GM23338 (cell line): ENCODE measurements at regions not wholly inside any gene's neighbourhood (a gene's known extent, or its start where the extent isn't known, plus 50 kb on each side); places are given as distances from the start of the nearest gene placed in this dataset.

Source experiments
- ATAC-seq: fragments of 200-7000 bp; cut with Tn5 transposase; 3 replicates; pipeline ENCODE4 v1.9.1; 2020
- DNase-seq: peaks from one replicate; pipeline ENCODE4 v3.0.0-alpha.2; 2015; ENCODE audit warnings: low spot score
- H2AFZ ChIP-seq: fragments of 200-600 bp; sonication (generic); 2 replicates; pipeline ENCODE4 v1.8.0; 2016; ENCODE audit warnings: antibody characterized with exemption, mild to moderate bottlenecking, moderate library complexity
- H3F3A ChIP-seq: fragments of 200-600 bp; sonication (generic); replicated peaks from 2 replicates; pipeline ENCODE4 v1.8.0; 2017; ENCODE audit warnings: antibody characterized with exemption, mixed run types, low read depth
- H3K27ac ChIP-seq: fragments of 200-600 bp; sonication (generic); 2 replicates; pipeline ENCODE4 v1.6.1; 2016; ENCODE audit warnings: low read depth
- H3K27me3 ChIP-seq: fragments of 200-600 bp; sonication (generic); 2 replicates; pipeline ENCODE4 v1.8.0; 2016; ENCODE audit warnings: mild to moderate bottlenecking, mixed run types, moderate library complexity; ENCODE audit not compliant: insufficient read depth
- H3K36me3 ChIP-seq: fragments of 200-600 bp; sonication (generic); 2 replicates; pipeline ENCODE4 v1.8.0; 2016; ENCODE audit warnings: mild to moderate bottlenecking; ENCODE audit not compliant: insufficient read depth
- H3K4me1 ChIP-seq: fragments of 200-600 bp; sonication (generic); 2 replicates; pipeline ENCODE4 v1.8.0; 2016; ENCODE audit warnings: mild to moderate bottlenecking, moderate library complexity; ENCODE audit not compliant: insufficient read depth
- H3K4me2 ChIP-seq: fragments of 200-600 bp; sonication (generic); 2 replicates; pipeline ENCODE4 v1.7.1; 2017; ENCODE audit warnings: mixed run types
- H3K4me3 ChIP-seq: fragments of 200-600 bp; sonication (generic); 2 replicates; pipeline ENCODE4 v1.6.1; 2016; ENCODE audit warnings: mixed run types
- H3K79me2 ChIP-seq: fragments of 200-600 bp; sonication (generic); replicated peaks from 2 replicates; pipeline ENCODE4 v1.8.0; 2017; ENCODE audit warnings: mild to moderate bottlenecking; ENCODE audit not compliant: insufficient read depth
- H3K9me2 ChIP-seq: fragments of 200-600 bp; sonication (generic); 2 replicates; pipeline ENCODE4 v1.8.0; 2017; ENCODE audit not compliant: insufficient read depth
- H4K20me1 ChIP-seq: fragments of 200-600 bp; sonication (generic); replicated peaks from 2 replicates; pipeline ENCODE4 v1.8.0; 2017; ENCODE audit warnings: mild to moderate bottlenecking; ENCODE audit not compliant: insufficient read depth
- H3K27ac Mint-ChIP-seq: 2 replicates; pipeline ENCODE4 v1.8.0; 2020; ENCODE audit warnings: inconsistent platforms, mild to moderate bottlenecking, moderate library complexity, mixed read lengths
- H3K27me3 Mint-ChIP-seq: 3 replicates; pipeline ENCODE4 v1.8.0; 2022; ENCODE audit warnings: low read depth, mild to moderate bottlenecking, moderate library complexity, mixed read lengths, inconsistent platforms; ENCODE audit not compliant: insufficient read depth, poor library complexity
- H3K36me3 Mint-ChIP-seq: 3 replicates; pipeline ENCODE4 v1.8.0; 2021; ENCODE audit warnings: low read depth, mild to moderate bottlenecking, inconsistent platforms, moderate library complexity, mixed read lengths
- H3K4me1 Mint-ChIP-seq: 3 replicates; pipeline ENCODE4 v1.8.0; 2020; ENCODE audit warnings: mild to moderate bottlenecking, inconsistent platforms, mixed read lengths
- H3K4me3 Mint-ChIP-seq: 3 replicates; pipeline ENCODE4 v1.8.0; 2021; ENCODE audit warnings: moderate library complexity, mild to moderate bottlenecking, inconsistent platforms, mixed read lengths
- H3K9me3 Mint-ChIP-seq: 3 replicates; pipeline ENCODE4 v1.8.0; 2020; ENCODE audit warnings: moderate library complexity, mild to moderate bottlenecking, inconsistent platforms, mixed read lengths
- EZH2 ChIP-seq: fragments of 200-600 bp; sonication (generic); IDR thresholded peaks from one replicate; pipeline ENCODE4 v1.8.0; 2017; ENCODE audit warnings: antibody characterized with exemption, mild to moderate bottlenecking, low read depth; ENCODE audit not compliant: unreplicated experiment
- EZH2phosphoT487 ChIP-seq: fragments of 200-600 bp; sonication (generic); IDR thresholded peaks from one replicate; pipeline ENCODE4 v1.8.1; 2018; ENCODE audit warnings: antibody characterized with exemption; ENCODE audit not compliant: unreplicated experiment
- JUNB ChIP-seq: IDR thresholded peaks from one replicate; pipeline ENCODE4 v1.6.1; 2016; ENCODE audit warnings: antibody characterized with exemption; ENCODE audit not compliant: unreplicated experiment
- NANOG ChIP-seq: IDR thresholded peaks from 2 replicates; pipeline ENCODE4 v1.6.1; 2016; ENCODE audit warnings: antibody characterized with exemption, borderline replicate concordance
- POLR2AphosphoS5 ChIP-seq: IDR thresholded peaks from 2 replicates; pipeline ENCODE4 v1.6.1; 2016; ENCODE audit warnings: antibody characterized with exemption, low read depth
- STAT1 ChIP-seq: IDR thresholded peaks from one replicate; pipeline ENCODE4 v1.6.1; 2016; ENCODE audit warnings: antibody characterized with exemption; ENCODE audit not compliant: unreplicated experiment
- ZNF331 ChIP-seq: fragments of 250-450 bp; sonication (Bioruptor Pico); IDR thresholded peaks from 2 replicates; pipeline ENCODE4 v1.5.0; 2020; ENCODE audit warnings: low read depth, mild to moderate bottlenecking, moderate library complexity
- TF ChIP-seq, protein P1 (sequence below), 2 experiments: fragments of 200-600 bp in 1 of 2; sonication (generic) in 1 of 2; conservative IDR thresholded peaks; 2 replicates each; pipeline versions ENCODE4 v1.5.1 to v1.6.1; 2016 to 2017; ENCODE audit warnings: antibody characterized with exemption in 2 of 2, low read depth in 2 of 2, mild to moderate bottlenecking in 2 of 2, moderate library complexity in 1 of 2
- TF ChIP-seq, protein P2 (sequence below): IDR thresholded peaks from 2 replicates; pipeline ENCODE4 v1.6.1; 2016; ENCODE audit warnings: antibody characterized with exemption
- TF ChIP-seq, protein P3 (sequence below): fragments of 250-450 bp; sonication (Bioruptor Pico); IDR thresholded peaks from 2 replicates; pipeline ENCODE4 v1.5.0; 2020; ENCODE audit warnings: mild to moderate bottlenecking, moderate library complexity

DNA sequence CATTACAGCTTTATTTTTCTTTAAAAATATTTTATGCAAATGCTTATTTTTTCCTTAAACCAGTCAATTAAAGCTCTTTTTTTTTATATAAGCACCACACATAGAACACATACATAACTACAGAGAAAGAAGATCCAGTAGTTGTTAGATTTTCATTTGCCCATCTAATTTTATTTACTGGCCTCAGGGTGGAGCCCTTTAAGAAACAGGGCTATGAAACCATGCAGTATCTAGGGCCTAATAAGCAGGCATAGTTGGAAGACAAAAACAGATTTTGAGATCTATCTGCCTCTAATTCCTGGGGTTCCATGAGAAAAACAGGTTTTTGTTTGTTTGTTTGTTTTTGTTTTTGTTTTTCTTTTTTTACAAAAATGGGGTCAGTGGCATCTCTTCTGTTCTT is 120.6 kb downstream of the BCHE start:
- no peak for DNase-seq
- ATAC-seq: no peak
- TF ChIP-seq, protein P1, sequence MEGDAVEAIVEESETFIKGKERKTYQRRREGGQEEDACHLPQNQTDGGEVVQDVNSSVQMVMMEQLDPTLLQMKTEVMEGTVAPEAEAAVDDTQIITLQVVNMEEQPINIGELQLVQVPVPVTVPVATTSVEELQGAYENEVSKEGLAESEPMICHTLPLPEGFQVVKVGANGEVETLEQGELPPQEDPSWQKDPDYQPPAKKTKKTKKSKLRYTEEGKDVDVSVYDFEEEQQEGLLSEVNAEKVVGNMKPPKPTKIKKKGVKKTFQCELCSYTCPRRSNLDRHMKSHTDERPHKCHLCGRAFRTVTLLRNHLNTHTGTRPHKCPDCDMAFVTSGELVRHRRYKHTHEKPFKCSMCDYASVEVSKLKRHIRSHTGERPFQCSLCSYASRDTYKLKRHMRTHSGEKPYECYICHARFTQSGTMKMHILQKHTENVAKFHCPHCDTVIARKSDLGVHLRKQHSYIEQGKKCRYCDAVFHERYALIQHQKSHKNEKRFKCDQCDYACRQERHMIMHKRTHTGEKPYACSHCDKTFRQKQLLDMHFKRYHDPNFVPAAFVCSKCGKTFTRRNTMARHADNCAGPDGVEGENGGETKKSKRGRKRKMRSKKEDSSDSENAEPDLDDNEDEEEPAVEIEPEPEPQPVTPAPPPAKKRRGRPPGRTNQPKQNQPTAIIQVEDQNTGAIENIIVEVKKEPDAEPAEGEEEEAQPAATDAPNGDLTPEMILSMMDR (conservative IDR thresholded peaks at IDR 0.05; ENCODE audit: low read depth in 2 of 2): peak; percentile 30 to 34; a peak in 3 of 4 replicates
- TF ChIP-seq EZH2phosphoT487: no peak
- TF ChIP-seq ZNF331 (CRISPR knock-in tag): no peak
- no peaks in the 10 kb centered on the region for H3F3A ChIP-seq
- H3K27me3 Mint-ChIP-seq: no peaks in the 10 kb centered on the region
- H3K9me3 Mint-ChIP-seq: peaks cover 23% of the 10 kb centered on the region
- no peaks in the 10 kb centered on the region for H4K20me1 ChIP-seq
- H3K27ac Mint-ChIP-seq: no peak overlapping the region
- H2AFZ ChIP-seq: no peak overlapping the region
- no peaks in the 10 kb centered on the region for H3K36me3 ChIP-seq
- H3K4me1 ChIP-seq: no peaks in the 10 kb centered on the region
- no peak overlapping the region for H3K27ac ChIP-seq
- H3K36me3 Mint-ChIP-seq: peaks cover 10% of the 10 kb centered on the region; the same call in 2 of the 3 replicates
- H3K4me1 Mint-ChIP-seq: no peaks in the 10 kb centered on the region
- no peak overlapping the region for H3K4me2 ChIP-seq
- no peaks in the 10 kb centered on the region for H3K27me3 ChIP-seq
- H3K9me2 ChIP-seq: no peaks in the 10 kb centered on the region
- H3K4me3 Mint-ChIP-seq: no peak overlapping the region
- no peaks in the 10 kb centered on the region for H3K79me2 ChIP-seq
- no peak overlapping the region for H3K4me3 ChIP-seq

DNA sequence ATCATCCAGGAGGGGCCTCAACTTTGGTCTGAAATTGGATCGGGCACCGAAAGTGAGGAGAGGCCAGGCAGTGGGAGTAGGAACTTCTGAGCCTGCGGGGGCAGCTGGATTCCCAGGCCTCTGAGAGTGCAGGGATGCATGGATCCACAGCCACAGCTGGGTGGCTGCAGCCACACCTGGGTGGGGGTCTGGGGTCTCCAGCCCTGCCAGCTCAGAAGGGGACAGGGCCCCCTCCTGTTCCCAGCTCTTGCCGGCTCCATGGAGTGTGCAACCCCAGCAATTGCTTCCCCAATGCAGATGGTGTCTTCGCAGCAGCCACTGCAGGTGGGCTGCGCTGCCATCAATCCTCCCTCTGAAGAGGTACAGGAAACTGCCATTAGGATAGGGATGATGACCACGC is 123.7 kb downstream of the BCHE start:
- Histone ChIP-seq H3K4me2 (no peak overlapping the region), H3K36me3 (no peaks in the 10 kb centered on the region), H3K27me3 (no peaks in the 10 kb centered on the region), H2AFZ (no peak overlapping the region), H3K79me2 (no peaks in the 10 kb centered on the region), H3K4me3 (no peak overlapping the region), H3F3A (no peaks in the 10 kb centered on the region), H3K27ac (no peak overlapping the region), H3K4me1 (no peaks in the 10 kb centered on the region), H4K20me1 (no peaks in the 10 kb centered on the region), H3K9me2 (no peaks in the 10 kb centered on the region; the same call in 1 of the 2 replicates)
- Mint-ChIP-seq H3K9me3 (0 out of 3 replicates have a peak, but pooled peaks cover 2% of the 10 kb centered on the region), H3K4me1 (no peaks in the 10 kb centered on the region), H3K36me3 (no peaks in the 10 kb centered on the region), H3K27me3 (no peaks in the 10 kb centered on the region), H3K27ac (no peak overlapping the region), H3K4me3 (no peak overlapping the region)
- ATAC-seq (no peak), DNase-seq (no peak)
- TF ChIP-seq ZNF331 (CRISPR knock-in tag): no peak
- TF ChIP-seq POLR2AphosphoS5: no peak
- TF ChIP-seq EZH2: no peak
- TF ChIP-seq, protein P2, sequence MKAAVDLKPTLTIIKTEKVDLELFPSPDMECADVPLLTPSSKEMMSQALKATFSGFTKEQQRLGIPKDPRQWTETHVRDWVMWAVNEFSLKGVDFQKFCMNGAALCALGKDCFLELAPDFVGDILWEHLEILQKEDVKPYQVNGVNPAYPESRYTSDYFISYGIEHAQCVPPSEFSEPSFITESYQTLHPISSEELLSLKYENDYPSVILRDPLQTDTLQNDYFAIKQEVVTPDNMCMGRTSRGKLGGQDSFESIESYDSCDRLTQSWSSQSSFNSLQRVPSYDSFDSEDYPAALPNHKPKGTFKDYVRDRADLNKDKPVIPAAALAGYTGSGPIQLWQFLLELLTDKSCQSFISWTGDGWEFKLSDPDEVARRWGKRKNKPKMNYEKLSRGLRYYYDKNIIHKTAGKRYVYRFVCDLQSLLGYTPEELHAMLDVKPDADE: no peak
- TF ChIP-seq, protein P3, sequence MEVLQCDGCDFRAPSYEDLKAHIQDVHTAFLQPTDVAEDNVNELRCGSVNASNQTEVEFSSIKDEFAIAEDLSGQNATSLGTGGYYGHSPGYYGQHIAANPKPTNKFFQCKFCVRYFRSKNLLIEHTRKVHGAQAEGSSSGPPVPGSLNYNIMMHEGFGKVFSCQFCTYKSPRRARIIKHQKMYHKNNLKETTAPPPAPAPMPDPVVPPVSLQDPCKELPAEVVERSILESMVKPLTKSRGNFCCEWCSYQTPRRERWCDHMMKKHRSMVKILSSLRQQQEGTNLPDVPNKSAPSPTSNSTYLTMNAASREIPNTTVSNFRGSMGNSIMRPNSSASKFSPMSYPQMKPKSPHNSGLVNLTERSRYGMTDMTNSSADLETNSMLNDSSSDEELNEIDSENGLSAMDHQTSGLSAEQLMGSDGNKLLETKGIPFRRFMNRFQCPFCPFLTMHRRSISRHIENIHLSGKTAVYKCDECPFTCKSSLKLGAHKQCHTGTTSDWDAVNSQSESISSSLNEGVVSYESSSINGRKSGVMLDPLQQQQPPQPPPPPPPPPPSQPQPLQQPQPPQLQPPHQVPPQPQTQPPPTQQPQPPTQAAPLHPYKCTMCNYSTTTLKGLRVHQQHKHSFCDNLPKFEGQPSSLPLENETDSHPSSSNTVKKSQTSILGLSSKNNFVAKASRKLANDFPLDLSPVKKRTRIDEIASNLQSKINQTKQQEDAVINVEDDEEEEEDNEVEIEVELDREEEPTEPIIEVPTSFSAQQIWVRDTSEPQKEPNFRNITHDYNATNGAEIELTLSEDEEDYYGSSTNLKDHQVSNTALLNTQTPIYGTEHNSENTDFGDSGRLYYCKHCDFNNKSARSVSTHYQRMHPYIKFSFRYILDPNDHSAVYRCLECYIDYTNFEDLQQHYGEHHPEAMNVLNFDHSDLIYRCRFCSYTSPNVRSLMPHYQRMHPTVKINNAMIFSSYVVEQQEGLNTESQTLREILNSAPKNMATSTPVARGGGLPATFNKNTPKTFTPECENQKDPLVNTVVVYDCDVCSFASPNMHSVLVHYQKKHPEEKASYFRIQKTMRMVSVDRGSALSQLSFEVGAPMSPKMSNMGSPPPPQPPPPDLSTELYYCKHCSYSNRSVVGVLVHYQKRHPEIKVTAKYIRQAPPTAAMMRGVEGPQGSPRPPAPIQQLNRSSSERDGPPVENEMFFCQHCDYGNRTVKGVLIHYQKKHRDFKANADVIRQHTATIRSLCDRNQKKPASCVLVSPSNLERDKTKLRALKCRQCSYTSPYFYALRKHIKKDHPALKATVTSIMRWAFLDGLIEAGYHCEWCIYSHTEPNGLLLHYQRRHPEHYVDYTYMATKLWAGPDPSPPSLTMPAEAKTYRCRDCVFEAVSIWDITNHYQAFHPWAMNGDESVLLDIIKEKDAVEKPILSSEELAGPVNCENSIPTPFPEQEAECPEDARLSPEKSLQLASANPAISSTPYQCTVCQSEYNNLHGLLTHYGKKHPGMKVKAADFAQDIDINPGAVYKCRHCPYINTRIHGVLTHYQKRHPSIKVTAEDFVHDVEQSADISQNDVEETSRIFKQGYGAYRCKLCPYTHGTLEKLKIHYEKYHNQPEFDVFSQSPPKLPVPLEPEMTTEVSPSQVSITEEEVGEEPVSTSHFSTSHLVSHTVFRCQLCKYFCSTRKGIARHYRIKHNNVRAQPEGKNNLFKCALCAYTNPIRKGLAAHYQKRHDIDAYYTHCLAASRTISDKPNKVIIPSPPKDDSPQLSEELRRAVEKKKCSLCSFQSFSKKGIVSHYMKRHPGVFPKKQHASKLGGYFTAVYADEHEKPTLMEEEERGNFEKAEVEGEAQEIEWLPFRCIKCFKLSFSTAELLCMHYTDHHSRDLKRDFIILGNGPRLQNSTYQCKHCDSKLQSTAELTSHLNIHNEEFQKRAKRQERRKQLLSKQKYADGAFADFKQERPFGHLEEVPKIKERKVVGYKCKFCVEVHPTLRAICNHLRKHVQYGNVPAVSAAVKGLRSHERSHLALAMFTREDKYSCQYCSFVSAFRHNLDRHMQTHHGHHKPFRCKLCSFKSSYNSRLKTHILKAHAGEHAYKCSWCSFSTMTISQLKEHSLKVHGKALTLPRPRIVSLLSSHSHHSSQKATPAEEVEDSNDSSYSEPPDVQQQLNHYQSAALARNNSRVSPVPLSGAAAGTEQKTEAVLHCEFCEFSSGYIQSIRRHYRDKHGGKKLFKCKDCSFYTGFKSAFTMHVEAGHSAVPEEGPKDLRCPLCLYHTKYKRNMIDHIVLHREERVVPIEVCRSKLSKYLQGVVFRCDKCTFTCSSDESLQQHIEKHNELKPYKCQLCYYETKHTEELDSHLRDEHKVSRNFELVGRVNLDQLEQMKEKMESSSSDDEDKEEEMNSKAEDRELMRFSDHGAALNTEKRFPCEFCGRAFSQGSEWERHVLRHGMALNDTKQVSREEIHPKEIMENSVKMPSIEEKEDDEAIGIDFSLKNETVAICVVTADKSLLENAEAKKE (CRISPR knock-in tag): no peak
- TF ChIP-seq EZH2phosphoT487: no peak
- no peak for TF ChIP-seq JUNB
- TF ChIP-seq NANOG: no peak
- TF ChIP-seq STAT1: no peak
- TF ChIP-seq, protein P1 (conservative IDR thresholded peaks at IDR 0.05; ENCODE audit: low read depth in 2 of 2): no peak
